ENCODE measurements at regions not wholly inside any gene's neighbourhood (a gene's known extent, or its start where the extent isn't known, plus 50 kb on each side); places are given as distances from the start of the nearest gene placed in this dataset.

- no peak for TF ChIP-seq REST (IDR thresholded peaks at IDR 0.05; ENCODE audit: insufficient read depth in 1 of 2, low read depth in 2 of 2, low read length in 2 of 2)
- no peak for TF ChIP-seq POLR2AphosphoS5 (IDR thresholded peaks at IDR 0.05; ENCODE audit: low read depth, low read length)
- TF ChIP-seq TAF1 (IDR thresholded peaks at IDR 0.05; ENCODE audit: borderline replicate concordance, insufficient read depth, low read length) = no peak
- TF ChIP-seq SIN3A (IDR thresholded peaks at IDR 0.05; ENCODE audit: borderline replicate concordance, insufficient read depth, low read length) = no peak
Measured at GRCh38 chr2:501130-501529, 176.1 kb downstream of the TMEM18 start.

Data from PFSK-1 (cell line).